HFF-Myc (cell line): ENCODE measurements at regions not wholly inside any gene's neighbourhood (a gene's known extent, or its start where the extent isn't known, plus 50 kb on each side); places are given as distances from the start of the nearest gene placed in this dataset.
"Not testable (repeated sequence)": the region's sequence is repeated elsewhere in the genome, so short reads cannot be mapped to it uniquely, and the experiment has no call there.

ENCODE experiments used
- DNase-seq: peaks from one replicate; pipeline ENCODE4 v3.0.0-alpha.2; 2011; ENCODE audit warnings: low read depth; ENCODE audit errors: extremely low read depth
- H3K4me3 ChIP-seq: replicated peaks from 2 replicates; pipeline ENCODE4 v1.5.1; 2011; ENCODE audit warnings: low read depth, mild to moderate bottlenecking, control low read depth, low read length
- CTCF ChIP-seq: IDR thresholded peaks from 2 replicates; pipeline ENCODE4 v1.5.1; 2012; ENCODE audit warnings: mild to moderate bottlenecking, low read depth, low read length, control low read depth; ENCODE audit errors: missing control alignments

DNA sequence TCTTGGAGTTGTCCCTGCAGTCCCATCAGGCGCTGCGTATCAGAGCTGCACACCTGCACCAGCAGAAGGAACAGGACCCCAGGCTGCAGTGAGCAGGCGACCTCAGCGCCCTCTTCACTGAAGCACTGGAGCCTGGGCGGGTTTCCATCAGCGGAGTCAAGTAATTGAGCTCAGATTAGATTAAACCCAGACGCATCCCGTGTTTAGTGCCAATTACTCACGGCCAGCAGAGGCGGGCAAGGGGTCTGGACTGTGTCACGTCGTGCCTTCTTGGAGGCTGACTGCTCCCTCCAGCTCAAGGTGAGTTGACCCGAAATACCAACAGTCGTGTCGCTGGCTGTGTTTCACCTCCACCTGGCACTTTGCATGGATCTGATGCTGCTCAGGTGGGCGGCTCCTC, 123.6 kb downstream of the CXCL12 start:
- no peak for TF ChIP-seq CTCF
- DNase-seq = no peak
- H3K4me3 ChIP-seq = no peak overlapping the region

GRCh38 chr10:44260286-44260928, 124.5 kb downstream of the CXCL12 start:
- TF ChIP-seq CTCF = no peak
- no peak for DNase-seq
- no peak overlapping the region for H3K4me3 ChIP-seq

- no peak for DNase-seq
- no peak overlapping the region for H3K4me3 ChIP-seq
- TF ChIP-seq CTCF = no peak
These were observed 125.6 kb downstream of the CXCL12 start for GRCh38 chr10:44259090-44259874.

GRCh38 chr10:44258460-44259089, 126.3 kb downstream of the CXCL12 start:
- no peak overlapping the region for H3K4me3 ChIP-seq
- no peak for TF ChIP-seq CTCF
- DNase-seq = no peak

DNA sequence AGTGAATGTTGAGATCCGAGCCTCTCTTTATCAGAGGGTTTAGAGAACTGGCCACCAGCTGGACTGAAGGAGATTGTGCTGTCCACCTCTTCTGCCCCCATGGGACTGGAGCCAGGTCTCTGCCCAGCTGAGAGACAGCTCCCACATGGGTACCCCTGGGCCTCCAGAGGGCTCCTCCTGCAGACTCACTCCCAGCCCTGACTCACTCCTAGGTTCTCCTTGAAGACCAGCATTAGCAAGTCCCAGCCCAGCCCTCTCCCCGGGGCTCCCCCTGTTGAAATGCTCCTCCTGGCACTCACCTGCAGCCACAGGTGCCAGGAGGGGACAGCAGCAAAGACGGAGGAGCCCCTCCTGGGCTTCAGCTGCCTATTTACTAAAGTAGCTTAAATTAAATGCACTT, 126.9 kb downstream of the CXCL12 start:
- no peak for DNase-seq
- no peak for TF ChIP-seq CTCF
- H3K4me3 ChIP-seq = no peak overlapping the region

DNA sequence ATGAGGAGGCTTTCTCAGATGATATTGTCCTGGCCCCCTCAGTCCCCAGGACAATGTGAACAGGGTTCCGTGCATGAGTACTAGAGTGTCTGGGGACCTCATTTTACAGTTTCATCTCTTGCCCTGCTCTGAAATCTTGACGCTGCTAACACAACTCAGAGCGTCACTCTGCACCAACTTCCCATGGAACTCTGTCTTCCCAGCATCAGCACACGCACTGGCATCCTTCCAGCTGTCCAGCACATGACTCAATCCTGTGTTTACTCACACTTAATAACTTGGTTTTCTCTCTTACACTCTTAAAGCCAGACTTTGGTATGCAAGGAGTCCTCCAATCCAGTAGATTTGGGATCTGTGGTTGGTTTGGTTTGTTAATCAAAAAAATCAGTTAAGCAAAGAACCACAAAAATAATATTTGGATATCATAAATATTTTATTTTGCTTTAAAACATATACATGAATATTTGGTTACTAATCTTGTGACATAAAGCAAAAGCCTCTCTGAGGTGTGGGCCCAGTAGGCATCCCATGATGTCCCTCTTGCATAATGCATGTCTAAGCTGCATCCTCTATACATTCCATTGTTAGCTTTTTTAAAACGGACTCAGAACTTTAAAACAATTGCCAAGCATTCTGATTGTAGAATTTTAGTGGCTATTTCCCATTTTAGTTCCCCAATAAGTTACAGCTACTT, 131.0 kb downstream of the CXCL12 start:
- DNase-seq = peak; percentile 95
- TF ChIP-seq CTCF = no peak
- H3K4me3 ChIP-seq = no peak overlapping the region

GRCh38 chr10:44252631-44253030, 132.3 kb downstream of the CXCL12 start:
- not testable (repeated sequence) for DNase-seq, H3K4me3 ChIP-seq

DNA sequence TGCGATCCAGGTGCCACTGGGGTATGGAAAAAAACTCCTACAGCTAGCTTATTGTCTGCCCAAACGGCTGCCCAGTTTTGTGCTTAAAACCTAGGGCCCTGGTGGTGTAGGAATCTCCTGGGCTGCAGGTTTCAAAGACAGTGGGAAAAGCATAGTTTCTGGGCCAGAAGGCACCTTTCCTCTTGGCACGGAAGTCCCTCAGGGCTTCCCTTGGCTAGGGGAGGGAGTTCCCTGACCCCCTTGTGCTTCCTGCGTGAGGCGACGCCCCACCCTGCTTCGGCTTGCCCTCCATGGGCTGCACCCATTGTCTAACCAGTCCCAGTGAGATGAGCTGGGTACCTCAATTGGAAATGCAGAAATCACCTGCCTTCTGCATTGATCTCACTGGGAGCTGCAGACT, 135.0 kb downstream of the CXCL12 start:
- not testable (repeated sequence) for H3K4me3 ChIP-seq, DNase-seq
